Endothelial cell (in vitro differentiated cells): ENCODE measurements at regions not wholly inside any gene's neighbourhood (a gene's known extent, or its start where the extent isn't known, plus 50 kb on each side); places are given as distances from the start of the nearest gene placed in this dataset.

Experiments used
- DNase-seq: peaks from one replicate; pipeline ENCODE4 v3.0.0; 2021; ENCODE audit warnings: low spot score
- H3K27ac Mint-ChIP-seq: one replicate; pipeline ENCODE4 v1.8.0; 2021; ENCODE audit warnings: mixed read lengths, inconsistent platforms; ENCODE audit not compliant: unreplicated experiment
- H3K27me3 Mint-ChIP-seq: one replicate; pipeline ENCODE4 v1.8.0; 2021; ENCODE audit warnings: mild to moderate bottlenecking, moderate library complexity, mixed read lengths, inconsistent platforms; ENCODE audit not compliant: unreplicated experiment
- H3K36me3 Mint-ChIP-seq: one replicate; pipeline ENCODE4 v1.8.0; 2021; ENCODE audit warnings: mild to moderate bottlenecking, low read depth, mixed read lengths, inconsistent platforms; ENCODE audit not compliant: unreplicated experiment
- H3K4me1 Mint-ChIP-seq: one replicate; pipeline ENCODE4 v1.8.0; 2021; ENCODE audit warnings: mild to moderate bottlenecking, mixed read lengths, inconsistent platforms; ENCODE audit not compliant: unreplicated experiment
- H3K4me3 Mint-ChIP-seq: one replicate; pipeline ENCODE4 v1.8.0; 2021; ENCODE audit warnings: mild to moderate bottlenecking, mixed read lengths, inconsistent platforms; ENCODE audit not compliant: unreplicated experiment
- H3K9me3 Mint-ChIP-seq: one replicate; pipeline ENCODE4 v1.8.0; 2021; ENCODE audit warnings: mixed read lengths, inconsistent platforms; ENCODE audit not compliant: unreplicated experiment
- CTCF ChIP-seq: fragments of 200-600 bp; sonication (generic); IDR thresholded peaks from one replicate; pipeline ENCODE4 v1.5.0; 2021; ENCODE audit warnings: antibody characterized with exemption; ENCODE audit not compliant: unreplicated experiment

- Mint-ChIP-seq H3K36me3 (peaks cover 7% of the 10 kb centered on the region), H3K9me3 (no peaks in the 10 kb centered on the region), H3K27me3 (peaks cover 7% of the 10 kb centered on the region), H3K4me3 (no peak overlapping the region), H3K27ac (peak overlapping the region; percentile 95), H3K4me1 (peaks cover 40% of the 10 kb centered on the region)
- DNase-seq = no peak
- no peak for TF ChIP-seq CTCF
These were observed 479.0 kb downstream of the XYLT1 start for GRCh38 chr16:16991711-16992110.

GRCh38 chr16:16992975-16993765 is 477.6 kb downstream of the XYLT1 start:
- H3K27ac Mint-ChIP-seq = peak overlapping the region; percentile 95
- peak; percentile 62 for DNase-seq
- H3K4me1 Mint-ChIP-seq = peaks cover 47% of the 10 kb centered on the region
- peak overlapping the region; percentile 29 for H3K4me3 Mint-ChIP-seq
- H3K27me3 Mint-ChIP-seq = peaks cover 11% of the 10 kb centered on the region
- peaks cover 7% of the 10 kb centered on the region for H3K36me3 Mint-ChIP-seq
- no peaks in the 10 kb centered on the region for H3K9me3 Mint-ChIP-seq
- no peak for TF ChIP-seq CTCF

GRCh38 chr16:16994831-16995230 is 475.9 kb downstream of the XYLT1 start:
- Mint-ChIP-seq H3K27ac (peak overlapping the region; percentile 88), H3K27me3 (peaks cover 11% of the 10 kb centered on the region), H3K4me1 (peaks cover 38% of the 10 kb centered on the region)

GRCh38 chr16:16996827-16997226 is 473.9 kb downstream of the XYLT1 start:
- no peaks in the 10 kb centered on the region for H3K9me3 Mint-ChIP-seq
- H3K36me3 Mint-ChIP-seq = peaks cover 7% of the 10 kb centered on the region
- no peak for TF ChIP-seq CTCF
- no peak overlapping the region for H3K27ac Mint-ChIP-seq
- H3K4me3 Mint-ChIP-seq = no peak overlapping the region
- H3K27me3 Mint-ChIP-seq = peaks cover 9% of the 10 kb centered on the region
- no peak for DNase-seq
- peaks cover 34% of the 10 kb centered on the region for H3K4me1 Mint-ChIP-seq

More at GRCh38 chr16:16994831-16995230, 475.9 kb downstream of the XYLT1 start:
- no peak for DNase-seq
- Mint-ChIP-seq H3K4me3 (no peak overlapping the region), H3K36me3 (peaks cover 7% of the 10 kb centered on the region), H3K9me3 (no peaks in the 10 kb centered on the region)
- no peak for TF ChIP-seq CTCF

- peaks cover 9% of the 10 kb centered on the region for H3K27me3 Mint-ChIP-seq
- H3K4me1 Mint-ChIP-seq = peaks cover 34% of the 10 kb centered on the region
- H3K36me3 Mint-ChIP-seq = peaks cover 7% of the 10 kb centered on the region
- H3K4me3 Mint-ChIP-seq = no peak overlapping the region
- no peak overlapping the region for H3K27ac Mint-ChIP-seq
- no peak for DNase-seq
- no peak for TF ChIP-seq CTCF
- no peaks in the 10 kb centered on the region for H3K9me3 Mint-ChIP-seq
These were observed 473.4 kb downstream of the XYLT1 start for GRCh38 chr16:16997349-16997748.
